ENCODE measurements at regions not wholly inside any gene's neighbourhood (a gene's known extent, or its start where the extent isn't known, plus 50 kb on each side); places are given as distances from the start of the nearest gene placed in this dataset.
"Not testable (repeated sequence)": the region's sequence is repeated elsewhere in the genome, so short reads cannot be mapped to it uniquely, and the experiment has no call there.

- DNase-seq, result no peak
These were observed 51.2 kb upstream of the LBX1 start for GRCh38 chr10:101280511-101280910.

- DNase-seq, result not testable (repeated sequence)
These were observed 51.7 kb upstream of the LBX1 start for GRCh38 chr10:101280921-101281320.

DNA sequence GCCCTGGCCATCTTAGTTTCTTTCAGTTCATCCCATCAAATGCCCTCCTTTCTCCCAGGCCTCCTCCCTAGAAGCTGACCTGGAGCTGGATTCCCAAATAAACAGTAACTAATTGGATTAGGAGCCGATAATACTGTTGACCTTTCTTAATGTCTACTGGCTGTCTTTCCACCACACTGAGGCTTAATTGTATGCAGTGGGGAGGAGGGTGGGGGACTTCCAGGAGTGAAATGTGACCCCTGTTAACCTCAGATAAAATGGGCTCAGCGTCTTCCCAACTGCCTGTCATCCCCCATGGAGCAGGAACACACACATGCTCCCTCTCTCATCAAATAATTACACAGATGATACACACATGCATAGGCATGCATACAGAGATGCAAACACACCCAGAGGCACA lies 53.7 kb upstream of the LBX1 start:
- DNase-seq, result no peak

DNA sequence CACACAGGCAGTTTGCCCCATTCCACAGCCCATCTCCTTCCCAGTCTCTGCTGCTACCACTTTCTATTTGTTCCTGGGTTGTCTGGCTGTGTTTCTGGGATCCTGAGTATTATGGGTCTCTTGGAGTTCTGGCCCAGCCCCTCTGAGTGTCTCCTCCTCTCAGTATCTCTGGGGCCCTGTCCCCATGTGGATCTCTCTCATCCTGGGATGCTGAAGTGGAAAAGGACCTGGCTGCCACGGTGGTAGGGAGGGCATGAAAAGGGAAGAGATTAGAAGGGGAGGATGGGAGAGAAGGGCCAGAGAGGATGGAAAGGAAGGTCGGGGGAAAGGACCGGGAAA lies 54.5 kb upstream of the LBX1 start:
- DNase-seq, result no peak

GRCh38 chr10:101284101-101284743 lies 55.0 kb upstream of the LBX1 start:
- DNase-seq, result no peak

GRCh38 chr10:101284744-101285463 lies 55.6 kb upstream of the LBX1 start:
- DNase-seq, result no peak

GRCh38 chr10:101285519-101286070 lies 56.3 kb upstream of the LBX1 start:
- DNase-seq, result no peak

DNA sequence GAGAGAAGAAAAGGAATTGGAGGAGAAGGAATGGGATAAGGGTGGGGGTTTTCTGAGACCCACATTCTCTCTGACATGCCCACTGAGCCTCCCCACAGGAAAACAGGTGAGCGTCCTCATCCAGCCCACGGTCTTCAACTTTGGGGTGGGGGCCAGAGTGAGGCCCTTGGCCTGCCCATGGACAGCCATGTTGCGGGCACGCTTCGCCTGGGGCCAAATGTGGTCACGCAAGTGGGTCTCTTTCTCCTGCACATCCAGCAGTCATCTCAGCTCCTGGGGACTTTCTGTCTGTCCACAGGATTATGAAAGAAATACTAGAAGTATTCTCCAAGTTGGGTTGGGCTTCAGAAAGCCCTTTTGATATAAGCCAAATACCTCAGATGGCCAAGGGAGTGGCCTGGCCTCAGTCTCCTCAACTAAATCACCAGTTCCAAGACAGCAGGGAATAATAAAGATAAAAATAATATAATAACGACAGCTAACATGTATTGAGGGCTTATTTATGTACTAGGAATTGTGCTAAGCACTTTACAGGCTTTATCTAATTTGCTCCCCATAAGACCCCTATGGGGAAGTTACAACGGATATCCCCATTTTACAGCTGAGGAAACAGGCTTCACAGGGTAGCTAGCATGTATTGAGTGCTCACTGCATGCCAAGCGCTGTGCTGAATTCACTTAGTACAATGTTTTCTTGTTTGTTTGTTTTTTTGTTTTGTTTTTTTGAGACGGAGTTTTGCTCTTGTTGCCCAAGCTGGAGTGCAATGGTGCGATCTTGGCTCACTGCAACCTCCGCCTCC lies 57.2 kb upstream of the LBX1 start:
- no peak for DNase-seq

DNA sequence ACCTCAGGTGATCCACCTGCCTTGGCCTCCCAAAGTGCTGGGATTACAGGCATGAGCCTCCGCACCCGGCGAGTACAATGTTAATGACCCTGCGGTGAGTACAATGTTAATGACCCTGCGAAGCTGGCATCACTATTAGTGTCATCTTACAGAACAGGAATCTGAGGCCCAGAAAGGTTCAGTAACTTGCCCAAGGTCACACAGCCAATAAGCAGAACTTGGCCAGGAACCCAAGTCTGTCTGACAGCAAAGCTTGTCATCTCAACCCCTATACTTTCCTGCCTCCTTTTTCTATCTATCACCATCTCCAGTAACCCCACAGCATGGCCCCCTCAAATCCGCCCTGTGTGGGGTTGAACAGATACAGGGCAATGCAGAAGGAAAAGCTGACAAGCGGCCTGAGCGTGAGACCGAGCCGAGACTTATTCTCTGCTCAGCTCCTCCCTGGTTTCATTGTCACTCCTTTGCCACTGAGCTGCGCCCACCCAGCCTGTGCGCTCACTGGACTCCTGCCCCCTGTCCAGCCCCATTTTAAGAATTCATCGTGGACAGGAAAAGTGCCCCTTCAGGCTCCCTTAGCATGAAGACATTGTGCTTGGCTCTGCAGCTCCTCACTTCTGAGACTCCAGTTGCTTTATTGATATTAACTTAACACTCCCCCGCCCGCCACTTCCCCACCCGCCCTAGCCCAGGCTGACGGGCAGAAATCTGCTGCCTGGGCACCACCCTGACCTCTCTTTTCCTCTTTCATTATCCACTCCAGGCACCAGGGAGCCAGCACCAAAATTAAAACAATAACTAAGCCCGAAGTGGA lies 58.1 kb upstream of the LBX1 start:
- no peak for DNase-seq

DNA sequence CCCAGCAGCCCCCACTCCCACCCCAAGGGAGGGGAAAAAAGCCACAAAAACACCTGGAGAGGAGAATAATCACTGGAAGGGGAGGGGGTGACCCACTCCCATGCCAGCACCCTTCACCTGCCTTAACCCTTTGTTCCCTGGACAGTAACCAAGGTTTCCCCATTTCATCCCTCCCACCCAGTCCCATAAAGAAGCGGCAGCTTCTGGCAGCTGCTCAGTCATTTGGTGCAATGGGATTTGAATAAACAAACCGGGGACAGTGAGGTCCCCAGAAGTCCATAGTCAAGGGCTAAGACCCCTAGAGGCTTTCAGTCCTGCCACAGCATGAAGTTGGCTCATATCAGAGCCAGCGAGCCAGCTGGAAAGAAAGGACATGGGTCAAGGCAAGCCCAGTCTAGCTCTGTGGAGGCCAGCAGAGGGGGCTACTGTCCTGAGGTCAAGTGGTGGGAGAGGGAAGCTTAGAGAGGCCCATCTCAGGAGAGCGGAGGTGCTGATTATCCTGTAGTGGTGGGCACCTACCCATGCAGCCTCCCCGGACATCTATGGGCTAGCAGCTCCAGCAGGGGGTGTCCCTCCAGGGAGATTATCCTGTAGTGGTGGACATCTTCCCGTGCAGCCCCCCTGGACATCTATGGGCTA lies 58.9 kb upstream of the LBX1 start:
- no peak for DNase-seq

GRCh38 chr10:101289541-101289940 lies 60.3 kb upstream of the LBX1 start:
- DNase-seq, result no peak

DNA sequence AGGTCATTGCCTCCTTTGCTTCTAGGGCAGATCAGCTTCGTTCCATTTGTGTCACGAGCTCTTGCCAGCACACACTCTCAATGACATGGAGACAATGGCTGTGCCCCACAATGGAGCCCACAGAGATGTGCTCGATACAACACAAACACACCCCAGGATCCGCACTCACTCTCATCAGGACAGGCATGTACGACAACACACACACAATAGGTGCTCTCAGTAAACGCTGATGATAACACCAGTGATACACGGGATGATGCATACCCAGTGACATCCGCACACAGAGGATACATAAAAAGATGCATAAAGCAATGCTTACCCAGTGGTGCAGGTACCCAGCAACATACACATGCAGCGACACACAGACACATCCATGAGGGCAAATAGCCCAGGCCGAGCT lies 61.2 kb upstream of the LBX1 start:
- no peak for DNase-seq

DNA sequence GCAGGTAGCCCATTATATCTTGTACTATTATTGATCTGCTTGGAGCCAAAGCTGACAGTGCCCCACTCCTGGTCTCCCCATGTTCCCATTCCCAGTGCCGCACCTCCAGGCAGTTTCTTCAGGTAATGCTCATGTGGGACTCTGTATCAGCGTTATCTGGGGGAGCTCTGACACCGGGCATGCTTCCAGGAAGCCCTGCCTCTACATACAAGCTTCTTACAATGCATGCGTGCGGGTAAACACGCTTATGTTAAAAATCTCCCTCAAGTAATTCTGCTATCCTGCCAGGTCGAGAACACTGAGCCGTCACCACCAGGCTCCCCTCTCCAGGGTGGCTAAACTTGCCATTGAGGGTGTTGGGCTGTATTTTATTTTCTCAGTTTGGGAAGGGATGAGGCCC lies 61.6 kb upstream of the LBX1 start:
- no peak for DNase-seq

DNA sequence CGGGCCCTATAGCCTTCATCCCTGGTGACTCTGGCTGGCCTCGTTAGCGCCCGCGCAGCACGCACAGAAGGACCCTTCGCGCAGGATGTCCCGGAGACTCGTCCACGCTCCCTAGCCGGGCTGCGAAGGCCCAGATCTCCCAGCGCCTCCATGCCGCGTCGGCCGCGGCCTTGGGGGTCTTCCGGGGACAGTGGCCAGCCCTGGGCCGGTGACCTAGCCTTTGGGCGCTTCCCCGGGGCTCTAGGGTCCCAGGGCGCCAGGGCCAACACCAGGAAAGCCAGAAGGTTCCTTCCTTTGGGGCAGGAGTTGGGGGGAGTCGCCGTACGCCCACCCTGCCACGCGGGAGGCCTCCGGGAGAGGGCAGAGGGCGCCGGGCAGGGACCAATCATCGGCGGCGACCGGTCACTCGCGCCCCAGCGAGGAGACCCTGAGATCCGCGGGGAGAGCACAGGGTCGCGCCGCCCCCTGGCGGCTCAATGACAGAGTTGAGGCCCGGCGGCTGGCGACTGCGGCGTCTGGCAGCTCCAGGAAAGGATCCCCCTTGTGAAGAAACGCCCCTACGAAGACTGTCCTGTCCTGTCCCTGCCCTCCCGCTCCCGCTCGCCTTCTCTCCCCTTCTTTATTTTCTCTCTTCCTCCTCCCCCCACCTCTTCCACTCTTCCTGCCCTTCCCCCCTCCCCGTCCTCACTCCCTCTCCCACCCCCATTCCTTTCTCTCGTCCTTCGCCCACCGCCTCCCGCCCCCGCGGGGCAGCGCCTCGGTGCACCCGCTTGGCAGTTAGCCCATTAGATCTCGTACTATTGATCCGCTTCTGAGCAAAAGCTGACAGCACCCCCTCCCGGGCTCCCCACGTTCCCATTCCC lies 62.3 kb upstream of the LBX1 start:
- DNase-seq, result peak; percentile 35

- DNase-seq, result no peak
These were observed 61.6 kb upstream of the BTRC start for GRCh38 chr10:101292194-101293006.

GRCh38 chr10:101293007-101293723 lies 60.8 kb upstream of the BTRC start:
- DNase-seq, result no peak

DNA sequence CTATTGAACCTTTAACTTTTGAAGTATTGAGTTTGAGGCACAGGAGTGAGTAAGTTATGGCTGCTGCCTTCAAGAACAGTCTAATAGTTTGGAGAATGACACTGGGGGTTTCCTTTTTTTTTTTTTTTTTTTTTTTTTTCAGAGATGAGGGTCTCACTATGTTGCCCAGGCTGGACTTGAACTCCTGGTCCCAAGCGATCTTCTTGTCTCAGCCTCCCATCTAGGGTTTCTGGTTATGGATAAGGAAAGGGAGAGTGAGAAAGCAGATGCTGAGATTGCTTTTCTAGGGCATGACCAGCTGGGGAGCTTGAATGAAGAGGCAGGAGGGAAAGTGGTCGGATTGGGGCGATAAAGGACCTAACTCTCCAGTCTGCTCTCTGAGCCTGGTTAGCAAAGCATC lies 59.9 kb upstream of the BTRC start:
- no peak for DNase-seq

GRCh38 chr10:101295261-101295660 lies 58.7 kb upstream of the BTRC start:
- no peak for DNase-seq

DNA sequence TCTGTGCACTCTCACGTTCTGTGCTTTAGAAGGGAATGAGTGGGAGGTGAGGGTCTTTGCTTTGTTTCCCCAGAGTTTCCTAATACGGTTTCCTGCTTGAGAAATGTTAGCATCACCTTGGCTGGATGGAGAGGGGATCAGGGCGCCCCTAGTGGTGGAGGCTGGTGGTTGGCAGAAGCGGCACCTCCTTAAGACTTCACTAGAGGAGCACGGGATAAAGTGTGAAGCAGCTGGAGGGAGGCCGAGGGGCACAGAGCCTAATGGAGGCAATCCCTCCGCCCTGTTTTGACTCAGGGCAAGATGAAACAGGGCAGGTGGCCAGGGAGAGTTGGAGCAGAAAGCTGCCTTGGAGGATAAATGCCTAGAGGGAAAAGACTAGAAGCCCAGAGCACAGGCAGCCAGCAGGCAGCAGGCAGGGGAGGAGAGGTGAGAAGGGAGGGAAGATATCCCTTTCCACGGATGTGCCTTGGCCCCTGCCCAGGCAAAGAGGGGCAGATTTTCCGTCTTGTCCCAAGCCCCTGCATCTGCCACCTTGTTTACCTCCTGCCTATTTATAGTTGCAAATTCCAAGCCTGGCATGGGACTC lies 56.0 kb upstream of the BTRC start:
- DNase-seq, result peak; percentile 51

Data from CD4-positive, alpha-beta T cell treated with Interleukin-15 for 1 hour (primary cell).